K562 (cell line): ENCODE measurements at regions not wholly inside any gene's neighbourhood (a gene's known extent, or its start where the extent isn't known, plus 50 kb on each side); places are given as distances from the start of the nearest gene placed in this dataset.
A peak's percentile ranks its signal among the peaks of the same experiment; 100 is the strongest.

Experiments
- ATAC-seq: fragments of 200-7000 bp; cut with Tn5 transposase; 3 replicates; pipeline ENCODE4 v1.9.1; 2020; ENCODE audit warnings: moderate library complexity
- BruUV-seq: library from RNA; stranded (reverse); fragments of 400-500 nt; replicated peaks from 2 replicates; lab custom pipeline; 2021; lab: Mats Ljungman, UMichigan
- CTCF ChIA-PET: fragments of 300-600 bp; formaldehyde crosslinking; extraction: SDS; loops from one replicate; lab custom pipeline; 2021; ENCODE audit warnings: low intra/inter-chr PET ratio; lab: Yijun Ruan, JAX
- POLR2A ChIA-PET: fragments of 300-600, 350-650 bp; sonication (Branson Sonifier 250); formaldehyde crosslinking; extraction: SDS; loops from one replicate; lab custom pipeline; 2021; ENCODE audit warnings: antibody characterized with exemption, inconsistent platforms; lab: Yijun Ruan, JAX
- DNase-seq, 4 experiments: peaks; one replicate each; pipeline versions ENCODE4 v3.0.0 to v3.0.0-alpha.2; 2011 to 2018; ENCODE audit warnings: low spot score in 3 of 4, mixed read lengths in 3 of 4; ENCODE audit errors: extremely low read depth in 1 of 4
- FAIRE-seq: peaks from 2 replicates; lab custom pipeline; 2011; peaks lifted over from hg19 to GRCh38; lab: Jason Lieb, UNC
- H2AFZ ChIP-seq: 2 replicates; pipeline ENCODE4 v1.6.0; 2011; ENCODE audit warnings: low read depth, low read length, control low read depth, inconsistent platforms
- H3K27ac ChIP-seq: fragments of 200-600 bp; 3 replicates; pipeline ENCODE4 v1.8.0; 2011; ENCODE audit warnings: low read depth, mild to moderate bottlenecking, control low read depth, inconsistent platforms, low read length, moderate library complexity, mixed read lengths; ENCODE audit errors: extremely low read depth
- H3K27me3 ChIP-seq, 2 experiments: fragments of 300-600 bp in 1 of 2; 2 replicates in 1 of 2; 3 replicates in 1 of 2; pipeline versions ENCODE4 v1.6.0 to v1.8.0; 2011; ENCODE audit warnings: inconsistent platforms in 2 of 2, low read length in 2 of 2, mild to moderate bottlenecking in 1 of 2, mixed read lengths in 1 of 2, moderate library complexity in 1 of 2; ENCODE audit not compliant: control insufficient read depth in 2 of 2, insufficient read depth in 2 of 2
- H3K36me3 ChIP-seq: fragments of 300-600 bp; 3 replicates; pipeline ENCODE4 v1.8.0; 2011; ENCODE audit warnings: mild to moderate bottlenecking, low read length, inconsistent platforms; ENCODE audit not compliant: control insufficient read depth, insufficient read depth
- H3K4me1 ChIP-seq, 2 experiments: fragments of 200-600 bp in 1 of 2; replicated peaks in 1 of 2; 2 replicates in 1 of 2; 3 replicates in 1 of 2; pipeline versions ENCODE4 v1.5.1 to v1.8.0; 2011; ENCODE audit warnings: inconsistent platforms in 2 of 2, low read length in 2 of 2, mild to moderate bottlenecking in 1 of 2, mixed read lengths in 1 of 2, moderate library complexity in 1 of 2; ENCODE audit not compliant: control insufficient read depth in 2 of 2, insufficient read depth in 2 of 2
- H3K4me2 ChIP-seq: 2 replicates; pipeline ENCODE4 v1.6.1; 2011; ENCODE audit warnings: low read length, control low read depth, inconsistent platforms, mixed read lengths; ENCODE audit not compliant: insufficient read depth
- H3K4me3 ChIP-seq: fragments of 200-600 bp; sonication (generic), shearing (Covaris generic); 2 replicates; pipeline ENCODE4 v1.5.1; 2016; ENCODE audit warnings: control low read depth, inconsistent platforms
- H3K79me2 ChIP-seq: fragments of 200-600 bp; 3 replicates; pipeline ENCODE4 v1.8.0; 2011; ENCODE audit warnings: low read length, inconsistent platforms; ENCODE audit not compliant: control insufficient read depth, insufficient read depth
- H3K9ac ChIP-seq, 2 experiments: 2 replicates each; pipeline versions ENCODE4 v1.6.0 to v1.6.1; 2011; ENCODE audit warnings: low read depth in 2 of 2, low read length in 2 of 2, control low read depth in 1 of 2, inconsistent platforms in 1 of 2, mild to moderate bottlenecking in 1 of 2, mixed read lengths in 1 of 2; ENCODE audit not compliant: insufficient read depth in 1 of 2
- H3K9me1 ChIP-seq: one replicate; pipeline ENCODE4 v1.6.0; 2011; ENCODE audit warnings: inconsistent platforms, mild to moderate bottlenecking, low read length, moderate library complexity; ENCODE audit not compliant: control insufficient read depth, insufficient read depth
- H3K9me3 ChIP-seq: replicated peaks from 2 replicates; pipeline ENCODE4 v1.5.1; 2011; ENCODE audit warnings: low read depth, low read length, inconsistent platforms; ENCODE audit not compliant: control insufficient read depth, insufficient read depth
- H4K20me1 ChIP-seq: replicated peaks from 2 replicates; pipeline ENCODE4 v1.6.1; 2011; ENCODE audit warnings: low read length, inconsistent platforms, mixed read lengths; ENCODE audit not compliant: control insufficient read depth, insufficient read depth
- C11orf30 ChIP-seq: fragments of 450-650 bp; IDR thresholded peaks from 2 replicates; pipeline ENCODE4 v1.6.1; 2016; ENCODE audit warnings: low read depth, mild to moderate bottlenecking
- CTBP1 ChIP-seq: fragments of 450-650 bp; IDR thresholded peaks from 2 replicates; pipeline ENCODE4 v1.6.1; 2016; ENCODE audit warnings: borderline replicate concordance
- EHMT2 ChIP-seq: fragments of 450-650 bp; IDR thresholded peaks from 2 replicates; pipeline ENCODE4 v1.6.1; 2018; ENCODE audit warnings: antibody characterized with exemption
- JUND ChIP-seq, 2 experiments: IDR thresholded peaks; 2 replicates in 1 of 2; 3 replicates in 1 of 2; pipeline ENCODE4 v1.6.1; 2011; ENCODE audit warnings: borderline replicate concordance in 2 of 2, low read depth in 2 of 2, low read length in 2 of 2, improper control_type of control experiment in 1 of 2, missing biosample characterization in 1 of 2, missing genetic modification characterization in 1 of 2, missing genetic modification reagents in 1 of 2
- MAFG ChIP-seq: fragments of 450-650 bp; conservative IDR thresholded peaks from 2 replicates; pipeline ENCODE4 v1.6.1; 2016; ENCODE audit warnings: missing genetic modification characterization, missing compliant biosample characterization
- MAFK ChIP-seq: IDR thresholded peaks from 2 replicates; pipeline ENCODE4 v1.6.1; 2011; ENCODE audit warnings: low read length, improper control_type of control experiment
- MEF2D ChIP-seq: conservative IDR thresholded peaks from 2 replicates; pipeline ENCODE4 v1.6.1; 2016; ENCODE audit warnings: low read depth, missing genetic modification characterization, missing compliant biosample characterization
- NR4A1 ChIP-seq, 2 experiments: fragments of 250-450 bp in 1 of 2; fragments of 450-650 bp in 1 of 2; sonication (Bioruptor Pico) in 1 of 2; IDR thresholded peaks; 2 replicates each; pipeline versions ENCODE4 v1.4.0 to v1.6.1; 2016 to 2020; ENCODE audit warnings: mild to moderate bottlenecking in 2 of 2, missing compliant biosample characterization in 1 of 2, missing genetic modification characterization in 1 of 2, moderate library complexity in 1 of 2
- PKNOX1 ChIP-seq: fragments of 450-650 bp; IDR thresholded peaks from 2 replicates; pipeline ENCODE4 v1.6.1; 2016
- SOX6 ChIP-seq: fragments of 450-650 bp; IDR thresholded peaks from 2 replicates; pipeline ENCODE4 v1.6.1; 2014; ENCODE audit warnings: mild to moderate bottlenecking
- TEAD4 ChIP-seq, 2 experiments: sonication (generic) in 1 of 2; formaldehyde crosslinking in 1 of 2; IDR thresholded peaks; 2 replicates each; pipeline versions ENCODE4 v1.6.1 to v1.8.0; 2012 to 2022; ENCODE audit warnings: borderline replicate concordance in 1 of 2, inconsistent platforms in 1 of 2, low read length in 1 of 2, mild to moderate bottlenecking in 1 of 2, missing genetic modification reagents in 1 of 2
- ZNF316 ChIP-seq: fragments of 450-650 bp; IDR thresholded peaks from 2 replicates; pipeline ENCODE4 v1.6.1; 2016
- WGBS: fragments of 100-300 bp; shearing (Covaris generic); methylation state at CpG from one replicate; pipeline ENCODE4 v1.1.6; 2016; ENCODE audit warnings: low coverage, mixed read lengths; ENCODE audit not compliant: insufficient coverage; ENCODE audit errors: missing lambda C conversion rate; 5-methylcytosine and 5-hydroxymethylcytosine counted together
- in situ Hi-C: fragments of 300-500 bp; cut with MboI; formaldehyde crosslinking; loops from 4 replicates; pipeline ENCODE4 v1.15.0; 2018; ENCODE audit warnings: inconsistent platforms, mixed read lengths
- intact Hi-C: fragments of 100-400 bp; cut with micrococcal nuclease; formaldehyde crosslinking; loops from 2 replicates; pipeline ENCODE4 v1.14.2; 2022

GRCh38 chr12:46556105-46556559 is 183.6 kb upstream of the SLC38A2 start:
- Histone ChIP-seq H3K36me3 (no peaks in the 10 kb centered on the region), H3K9me3 (no peaks in the 10 kb centered on the region), H3K27me3 (no peaks in the 10 kb centered on the region), H4K20me1 (no peaks in the 10 kb centered on the region), H3K79me2 (no peaks in the 10 kb centered on the region), H3K4me3 (no peak overlapping the region), H3K9ac (no peak overlapping the region), H2AFZ (no peak overlapping the region; the same call in 1 of the 2 replicates), H3K4me1 (peaks cover 3 to 34% of the 10 kb centered on the region in 2 experiments; a peak in 4 of 5 replicates), H3K4me2 (no peak overlapping the region), H3K9me1 (no peaks in the 10 kb centered on the region), H3K27ac (no peak overlapping the region)
- WGBS = 12% methylated on average over 2 of the region's 2 CpGs
- no peak for TF ChIP-seq PKNOX1
- TF ChIP-seq JUND (IDR thresholded peaks at IDR 0.05; ENCODE audit: borderline replicate concordance, low read depth, low read length) = peak; percentile 30; the same call in 1 of the 2 replicates
- TF ChIP-seq JUND (tag; IDR thresholded peaks at IDR 0.05; ENCODE audit: borderline replicate concordance, low read depth, low read length) = no peak
- TF ChIP-seq SOX6 = peak; percentile 41; the same call in 1 of the 2 replicates
- TF ChIP-seq MEF2D (tag) = peak; percentile 61; the same call in 1 of the 2 replicates
- TF ChIP-seq EHMT2 = no peak
- TF ChIP-seq ZNF316 = peak; percentile 75
- peak; percentile 69; the same call in 1 of the 2 replicates for TF ChIP-seq C11orf30
- TF ChIP-seq NR4A1 (CRISPR knock-in tag; IDR thresholded peaks at IDR 0.05) = no peak
- TF ChIP-seq NR4A1 (tag; IDR thresholded peaks at IDR 0.05) = no peak
- TF ChIP-seq MAFK = peak; percentile 26; the same call in 1 of the 2 replicates
- TF ChIP-seq TEAD4 (IDR thresholded peaks at IDR 0.05; ENCODE audit: low read length) = 0 out of 2 replicates have a peak, but pooled peaks have one; percentile 5
- no peak for TF ChIP-seq TEAD4 (CRISPR knock-in tag; IDR thresholded peaks at IDR 0.05; ENCODE audit: borderline replicate concordance)
- peak; percentile 48 for TF ChIP-seq MAFG (tag)
- peak; percentile 19; the same call in 1 of the 2 replicates for TF ChIP-seq CTBP1
- intact Hi-C loops (loop anchor here (5.0 to 10.0 kb wide), 3 partner anchors 124 to 291 kb away; partner anchors contain the start of genes SLC38A1 and SLC38A2), in situ Hi-C loops (no loop called here)
- no TSS peak for BruUV-seq
- DNase-seq (no peak), ATAC-seq (no peak), FAIRE-seq (peak; percentile 19)
- POLR2A ChIA-PET = interaction anchor here (1.2 kb wide), 1 partner anchor 13 kb away, joined by 3 read pairs; no protein-coding TSS in a partner anchor
- CTCF ChIA-PET = no interaction called here
